ENCODE measurements at regions not wholly inside any gene's neighbourhood (a gene's known extent, or its start where the extent isn't known, plus 50 kb on each side); places are given as distances from the start of the nearest gene placed in this dataset.

DNA sequence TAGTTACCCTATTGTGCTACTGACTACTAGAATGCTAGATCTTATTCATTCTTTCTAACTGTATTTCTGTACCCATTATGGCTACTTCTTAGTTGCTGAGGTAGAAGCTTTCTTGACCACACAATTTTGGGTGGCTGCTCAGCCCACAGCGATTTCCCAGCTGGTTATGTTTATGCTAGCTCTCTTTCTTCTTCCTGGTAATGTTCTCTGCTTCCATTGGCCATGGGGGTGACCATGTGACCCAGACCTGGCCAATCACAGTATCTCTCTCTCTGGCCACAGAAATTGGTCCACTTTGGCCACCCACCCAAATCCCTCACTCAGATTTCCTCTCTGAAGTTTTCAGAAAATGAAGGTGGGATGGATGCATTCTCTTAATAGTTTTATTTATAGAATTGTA lies 427.9 kb upstream of the CLINT1 start:
- TF ChIP-seq SMC3 (IDR thresholded peaks at IDR 0.05; ENCODE audit: borderline replicate concordance, low read length) (no peak), CEBPB (IDR thresholded peaks at IDR 0.05; ENCODE audit: borderline replicate concordance in 1 of 2, low read depth in 2 of 2, low read length in 2 of 2) (no peak), KAT2A (conservative IDR thresholded peaks at IDR 0.05; ENCODE audit: control insufficient read depth, low read depth, low read length) (no peak), EZH2 (IDR thresholded peaks at IDR 0.05; ENCODE audit: borderline replicate concordance, control insufficient read depth, low read depth, low read length) (no peak), YY1 (IDR thresholded peaks at IDR 0.05; ENCODE audit: low read depth, low read length) (no peak), CBX3 (IDR thresholded peaks at IDR 0.05; ENCODE audit: borderline replicate concordance, low read depth) (no peak), NFYB (IDR thresholded peaks at IDR 0.05; ENCODE audit: insufficient read depth, low read depth, low read length) (no peak), HCFC1 (IDR thresholded peaks at IDR 0.05; ENCODE audit: low read length) (no peak), CHD1 (IDR thresholded peaks at IDR 0.05; ENCODE audit: low read depth, low read length) (no peak), SP1 (IDR thresholded peaks at IDR 0.05; ENCODE audit: low read depth, low read length) (no peak)
- TF ChIP-seq, protein P1, sequence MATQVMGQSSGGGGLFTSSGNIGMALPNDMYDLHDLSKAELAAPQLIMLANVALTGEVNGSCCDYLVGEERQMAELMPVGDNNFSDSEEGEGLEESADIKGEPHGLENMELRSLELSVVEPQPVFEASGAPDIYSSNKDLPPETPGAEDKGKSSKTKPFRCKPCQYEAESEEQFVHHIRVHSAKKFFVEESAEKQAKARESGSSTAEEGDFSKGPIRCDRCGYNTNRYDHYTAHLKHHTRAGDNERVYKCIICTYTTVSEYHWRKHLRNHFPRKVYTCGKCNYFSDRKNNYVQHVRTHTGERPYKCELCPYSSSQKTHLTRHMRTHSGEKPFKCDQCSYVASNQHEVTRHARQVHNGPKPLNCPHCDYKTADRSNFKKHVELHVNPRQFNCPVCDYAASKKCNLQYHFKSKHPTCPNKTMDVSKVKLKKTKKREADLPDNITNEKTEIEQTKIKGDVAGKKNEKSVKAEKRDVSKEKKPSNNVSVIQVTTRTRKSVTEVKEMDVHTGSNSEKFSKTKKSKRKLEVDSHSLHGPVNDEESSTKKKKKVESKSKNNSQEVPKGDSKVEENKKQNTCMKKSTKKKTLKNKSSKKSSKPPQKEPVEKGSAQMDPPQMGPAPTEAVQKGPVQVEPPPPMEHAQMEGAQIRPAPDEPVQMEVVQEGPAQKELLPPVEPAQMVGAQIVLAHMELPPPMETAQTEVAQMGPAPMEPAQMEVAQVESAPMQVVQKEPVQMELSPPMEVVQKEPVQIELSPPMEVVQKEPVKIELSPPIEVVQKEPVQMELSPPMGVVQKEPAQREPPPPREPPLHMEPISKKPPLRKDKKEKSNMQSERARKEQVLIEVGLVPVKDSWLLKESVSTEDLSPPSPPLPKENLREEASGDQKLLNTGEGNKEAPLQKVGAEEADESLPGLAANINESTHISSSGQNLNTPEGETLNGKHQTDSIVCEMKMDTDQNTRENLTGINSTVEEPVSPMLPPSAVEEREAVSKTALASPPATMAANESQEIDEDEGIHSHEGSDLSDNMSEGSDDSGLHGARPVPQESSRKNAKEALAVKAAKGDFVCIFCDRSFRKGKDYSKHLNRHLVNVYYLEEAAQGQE (IDR thresholded peaks at IDR 0.05; ENCODE audit: low read depth, low read length), result no peak
- TF ChIP-seq, protein P2, sequence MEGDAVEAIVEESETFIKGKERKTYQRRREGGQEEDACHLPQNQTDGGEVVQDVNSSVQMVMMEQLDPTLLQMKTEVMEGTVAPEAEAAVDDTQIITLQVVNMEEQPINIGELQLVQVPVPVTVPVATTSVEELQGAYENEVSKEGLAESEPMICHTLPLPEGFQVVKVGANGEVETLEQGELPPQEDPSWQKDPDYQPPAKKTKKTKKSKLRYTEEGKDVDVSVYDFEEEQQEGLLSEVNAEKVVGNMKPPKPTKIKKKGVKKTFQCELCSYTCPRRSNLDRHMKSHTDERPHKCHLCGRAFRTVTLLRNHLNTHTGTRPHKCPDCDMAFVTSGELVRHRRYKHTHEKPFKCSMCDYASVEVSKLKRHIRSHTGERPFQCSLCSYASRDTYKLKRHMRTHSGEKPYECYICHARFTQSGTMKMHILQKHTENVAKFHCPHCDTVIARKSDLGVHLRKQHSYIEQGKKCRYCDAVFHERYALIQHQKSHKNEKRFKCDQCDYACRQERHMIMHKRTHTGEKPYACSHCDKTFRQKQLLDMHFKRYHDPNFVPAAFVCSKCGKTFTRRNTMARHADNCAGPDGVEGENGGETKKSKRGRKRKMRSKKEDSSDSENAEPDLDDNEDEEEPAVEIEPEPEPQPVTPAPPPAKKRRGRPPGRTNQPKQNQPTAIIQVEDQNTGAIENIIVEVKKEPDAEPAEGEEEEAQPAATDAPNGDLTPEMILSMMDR (IDR thresholded peaks at IDR 0.05 in 2 of 3, conservative IDR thresholded peaks at IDR 0.05 in 1 of 3; ENCODE audit: control insufficient read depth in 2 of 3, extremely low read depth in 1 of 3, insufficient read depth in 1 of 3, low read depth in 3 of 3, low read length in 3 of 3), result no peak
- TF ChIP-seq, protein P3, sequence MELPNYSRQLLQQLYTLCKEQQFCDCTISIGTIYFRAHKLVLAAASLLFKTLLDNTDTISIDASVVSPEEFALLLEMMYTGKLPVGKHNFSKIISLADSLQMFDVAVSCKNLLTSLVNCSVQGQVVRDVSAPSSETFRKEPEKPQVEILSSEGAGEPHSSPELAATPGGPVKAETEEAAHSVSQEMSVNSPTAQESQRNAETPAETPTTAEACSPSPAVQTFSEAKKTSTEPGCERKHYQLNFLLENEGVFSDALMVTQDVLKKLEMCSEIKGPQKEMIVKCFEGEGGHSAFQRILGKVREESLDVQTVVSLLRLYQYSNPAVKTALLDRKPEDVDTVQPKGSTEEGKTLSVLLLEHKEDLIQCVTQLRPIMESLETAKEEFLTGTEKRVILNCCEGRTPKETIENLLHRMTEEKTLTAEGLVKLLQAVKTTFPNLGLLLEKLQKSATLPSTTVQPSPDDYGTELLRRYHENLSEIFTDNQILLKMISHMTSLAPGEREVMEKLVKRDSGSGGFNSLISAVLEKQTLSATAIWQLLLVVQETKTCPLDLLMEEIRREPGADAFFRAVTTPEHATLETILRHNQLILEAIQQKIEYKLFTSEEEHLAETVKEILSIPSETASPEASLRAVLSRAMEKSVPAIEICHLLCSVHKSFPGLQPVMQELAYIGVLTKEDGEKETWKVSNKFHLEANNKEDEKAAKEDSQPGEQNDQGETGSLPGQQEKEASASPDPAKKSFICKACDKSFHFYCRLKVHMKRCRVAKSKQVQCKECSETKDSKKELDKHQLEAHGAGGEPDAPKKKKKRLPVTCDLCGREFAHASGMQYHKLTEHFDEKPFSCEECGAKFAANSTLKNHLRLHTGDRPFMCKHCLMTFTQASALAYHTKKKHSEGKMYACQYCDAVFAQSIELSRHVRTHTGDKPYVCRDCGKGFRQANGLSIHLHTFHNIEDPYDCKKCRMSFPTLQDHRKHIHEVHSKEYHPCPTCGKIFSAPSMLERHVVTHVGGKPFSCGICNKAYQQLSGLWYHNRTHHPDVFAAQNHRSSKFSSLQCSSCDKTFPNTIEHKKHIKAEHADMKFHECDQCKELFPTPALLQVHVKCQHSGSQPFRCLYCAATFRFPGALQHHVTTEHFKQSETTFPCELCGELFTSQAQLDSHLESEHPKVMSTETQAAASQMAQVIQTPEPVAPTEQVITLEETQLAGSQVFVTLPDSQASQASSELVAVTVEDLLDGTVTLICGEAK (IDR thresholded peaks at IDR 0.05; ENCODE audit: borderline replicate concordance), result no peak
- TF ChIP-seq, protein P4, sequence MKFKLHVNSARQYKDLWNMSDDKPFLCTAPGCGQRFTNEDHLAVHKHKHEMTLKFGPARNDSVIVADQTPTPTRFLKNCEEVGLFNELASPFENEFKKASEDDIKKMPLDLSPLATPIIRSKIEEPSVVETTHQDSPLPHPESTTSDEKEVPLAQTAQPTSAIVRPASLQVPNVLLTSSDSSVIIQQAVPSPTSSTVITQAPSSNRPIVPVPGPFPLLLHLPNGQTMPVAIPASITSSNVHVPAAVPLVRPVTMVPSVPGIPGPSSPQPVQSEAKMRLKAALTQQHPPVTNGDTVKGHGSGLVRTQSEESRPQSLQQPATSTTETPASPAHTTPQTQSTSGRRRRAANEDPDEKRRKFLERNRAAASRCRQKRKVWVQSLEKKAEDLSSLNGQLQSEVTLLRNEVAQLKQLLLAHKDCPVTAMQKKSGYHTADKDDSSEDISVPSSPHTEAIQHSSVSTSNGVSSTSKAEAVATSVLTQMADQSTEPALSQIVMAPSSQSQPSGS (IDR thresholded peaks at IDR 0.05; ENCODE audit: low read length), result no peak
